H1 (cell line): ENCODE measurements at regions not wholly inside any gene's neighbourhood (a gene's known extent, or its start where the extent isn't known, plus 50 kb on each side); places are given as distances from the start of the nearest gene placed in this dataset.

ENCODE experiments used
- CTCF ChIA-PET: fragments of 300-600 bp; sonication (Branson Sonifier 250); formaldehyde crosslinking; loops from one replicate; lab custom pipeline; 2021; ENCODE audit not compliant: partially characterized antibody; lab: Charles Lee
- POLR2A ChIA-PET: fragments of 300-600 bp; sonication (Branson Sonifier 250); formaldehyde crosslinking; loops from one replicate; lab custom pipeline; 2021; ENCODE audit warnings: inconsistent platforms; ENCODE audit not compliant: partially characterized antibody; lab: Charles Lee
- DNase-seq, 2 experiments: peaks; one replicate each; pipeline versions ENCODE4 v3.0.0 to v3.0.0-alpha.2; 2010 to 2022; ENCODE audit warnings: low spot score in 2 of 2, low read depth in 1 of 2, mixed read lengths in 1 of 2
- FAIRE-seq: peaks from 2 replicates; lab custom pipeline; 2011; peaks lifted over from hg19 to GRCh38; lab: Jason Lieb, UNC
- H2AFZ ChIP-seq: 2 replicates; pipeline ENCODE4 v1.8.1; 2012; ENCODE audit warnings: low read length, inconsistent platforms
- H2AK5ac ChIP-seq: 2 replicates; pipeline ENCODE4 v1.6.1; 2013; ENCODE audit warnings: low read depth, low read length
- H2BK120ac ChIP-seq: replicated peaks from 2 replicates; pipeline ENCODE3; 2013; ENCODE audit warnings: low read depth, low read length, inconsistent platforms
- H2BK12ac ChIP-seq: 2 replicates; pipeline ENCODE4 v1.6.1; 2013; ENCODE audit warnings: low read depth, low read length
- H2BK15ac ChIP-seq: 2 replicates; pipeline ENCODE4 v1.6.1; 2013; ENCODE audit warnings: low read length
- H2BK20ac ChIP-seq: 2 replicates; pipeline ENCODE4 v1.6.1; 2013; ENCODE audit warnings: low read length
- H2BK5ac ChIP-seq: 2 replicates; pipeline ENCODE4 v1.6.1; 2013; ENCODE audit warnings: low read depth, low read length
- H3K14ac ChIP-seq: 2 replicates; pipeline ENCODE4 v1.6.1; 2013; ENCODE audit warnings: inconsistent platforms; ENCODE audit not compliant: insufficient read length
- H3K18ac ChIP-seq: 2 replicates; pipeline ENCODE4 v1.6.1; 2013; ENCODE audit warnings: low read length; ENCODE audit errors: extremely low read depth
- H3K23ac ChIP-seq: 2 replicates; pipeline ENCODE4 v1.6.1; 2013; ENCODE audit warnings: inconsistent platforms; ENCODE audit not compliant: insufficient read length
- H3K23me2 ChIP-seq: 2 replicates; pipeline ENCODE4 v1.6.1; 2013; ENCODE audit warnings: low read depth, low read length
- H3K27ac ChIP-seq: 2 replicates; pipeline ENCODE4 v1.6.1; 2011; ENCODE audit warnings: low read depth, low read length, inconsistent platforms
- H3K27me3 ChIP-seq, 4 experiments: replicated peaks in 1 of 4; 1 replicate in 1 of 4; 2 replicates in 3 of 4; pipeline versions ENCODE4 v1.6.1 to v1.8.1; 2011 to 2013; ENCODE audit warnings: low read length in 3 of 4, mild to moderate bottlenecking in 3 of 4, inconsistent platforms in 2 of 4, mixed read lengths in 2 of 4, moderate library complexity in 1 of 4; ENCODE audit not compliant: control insufficient read depth in 3 of 4, insufficient read depth in 3 of 4; ENCODE audit errors: extremely low read depth in 1 of 4
- H3K36me3 ChIP-seq, 4 experiments: 2 replicates each; pipeline versions ENCODE4 v1.6.1 to v1.8.1; 2011 to 2013; ENCODE audit warnings: mild to moderate bottlenecking in 4 of 4, low read length in 3 of 4, moderate library complexity in 2 of 4, control low read depth in 1 of 4, inconsistent platforms in 1 of 4; ENCODE audit not compliant: insufficient read depth in 4 of 4, control insufficient read depth in 2 of 4
- H3K4ac ChIP-seq: replicated peaks from 2 replicates; pipeline ENCODE3; 2013; ENCODE audit warnings: low read length, low read depth, mixed read lengths, inconsistent platforms; ENCODE audit not compliant: insufficient read length
- H3K4me1 ChIP-seq, 4 experiments: replicated peaks in 1 of 4; 1 replicate in 1 of 4; 2 replicates in 3 of 4; pipeline versions ENCODE4 v1.6.1 to v1.8.1; 2011 to 2013; ENCODE audit warnings: low read length in 3 of 4, inconsistent platforms in 2 of 4, mixed read lengths in 1 of 4; ENCODE audit not compliant: insufficient read depth in 4 of 4, control insufficient read depth in 3 of 4
- H3K4me2 ChIP-seq, 2 experiments: 2 replicates each; pipeline versions ENCODE4 v1.6.1 to v1.8.1; 2011 to 2013; ENCODE audit warnings: low read depth in 2 of 2, low read length in 2 of 2, control low read depth in 1 of 2, inconsistent platforms in 1 of 2, mild to moderate bottlenecking in 1 of 2; ENCODE audit not compliant: insufficient read depth in 1 of 2
- H3K4me3 ChIP-seq, 4 experiments: fragments of 200-600, 300-600 bp in 1 of 4; sonication (generic), shearing (Covaris generic), sonication (Bioruptor Twin) in 1 of 4; 2 replicates each; pipeline versions ENCODE4 v1.5.1 to v1.8.1; 2011 to 2016; ENCODE audit warnings: low read length in 4 of 4, low read depth in 3 of 4, control low read depth in 2 of 4, inconsistent platforms in 2 of 4, mild to moderate bottlenecking in 2 of 4, mixed read lengths in 1 of 4, moderate library complexity in 1 of 4; ENCODE audit not compliant: insufficient read depth in 2 of 4; ENCODE audit errors: extremely low read depth in 1 of 4
- H3K56ac ChIP-seq: replicated peaks from 2 replicates; pipeline ENCODE3; 2013; ENCODE audit warnings: low read depth, mild to moderate bottlenecking, mixed read lengths, low read length, inconsistent platforms; ENCODE audit not compliant: insufficient read length
- H3K79me1 ChIP-seq: 2 replicates; pipeline ENCODE4 v1.6.1; 2013; ENCODE audit warnings: low read depth, low read length, control low read depth
- H3K79me2 ChIP-seq, 2 experiments: 2 replicates each; pipeline versions ENCODE4 v1.6.1 to v1.8.1; 2012 to 2013; ENCODE audit warnings: low read length in 2 of 2, mild to moderate bottlenecking in 2 of 2, inconsistent platforms in 1 of 2; ENCODE audit not compliant: insufficient read depth in 2 of 2, control insufficient read depth in 1 of 2
- H3K9ac ChIP-seq, 4 experiments: replicated peaks in 1 of 4; 1 replicate in 1 of 4; 2 replicates in 3 of 4; pipeline versions ENCODE4 v1.6.1 to v1.8.1; 2011 to 2013; ENCODE audit warnings: low read depth in 3 of 4, low read length in 3 of 4, control low read depth in 2 of 4, mild to moderate bottlenecking in 2 of 4, moderate library complexity in 2 of 4, inconsistent platforms in 1 of 4; ENCODE audit errors: extremely low read depth in 1 of 4
- H3K9me3 ChIP-seq, 2 experiments: 2 replicates each; pipeline versions ENCODE4 v1.6.1 to v1.8.1; 2012 to 2013; ENCODE audit warnings: mild to moderate bottlenecking in 2 of 2, moderate library complexity in 2 of 2, control low read depth in 1 of 2, inconsistent platforms in 1 of 2, low read depth in 1 of 2, low read length in 1 of 2, mixed read lengths in 1 of 2; ENCODE audit not compliant: insufficient read depth in 2 of 2
- H4K20me1 ChIP-seq, 2 experiments: replicated peaks in 1 of 2; 2 replicates each; pipeline versions ENCODE3 to v1.8.1; 2011 to 2013; ENCODE audit warnings: inconsistent platforms in 2 of 2, low read length in 2 of 2, mild to moderate bottlenecking in 1 of 2; ENCODE audit not compliant: insufficient read depth in 2 of 2, control insufficient read depth in 1 of 2
- H4K5ac ChIP-seq: 2 replicates; pipeline ENCODE4 v1.6.1; 2013; ENCODE audit warnings: low read length, low read depth, mixed read lengths, inconsistent platforms; ENCODE audit not compliant: insufficient read length
- H4K8ac ChIP-seq: 2 replicates; pipeline ENCODE4 v1.8.0; 2013; ENCODE audit warnings: mild to moderate bottlenecking, moderate library complexity, low read length, inconsistent platforms; ENCODE audit not compliant: insufficient read depth; ENCODE audit errors: extremely low read depth
- H4K91ac ChIP-seq: replicated peaks from 2 replicates; pipeline ENCODE3; 2013; ENCODE audit warnings: low read length, mixed read lengths, inconsistent platforms; ENCODE audit not compliant: insufficient read length
- BACH1 ChIP-seq: IDR thresholded peaks from 2 replicates; pipeline ENCODE4 v1.6.1; 2012; ENCODE audit warnings: low read length, improper control_type of control experiment
- WGBS, 2 experiments: shearing (Covaris generic) in 1 of 2; methylation state at CpG; one replicate each; pipeline versions ENCODE4 v1.1.6 to v1.1.7; 2013 to 2015; ENCODE audit warnings: low lambda C conversion rate in 2 of 2, mixed read lengths in 2 of 2, inconsistent platforms in 1 of 2, low coverage in 1 of 2, missing lambda C conversion rate in 1 of 2; ENCODE audit not compliant: insufficient replicate concordance in 2 of 2, insufficient coverage in 1 of 2, insufficient read length in 1 of 2; ENCODE audit errors: extremely low coverage in 1 of 2, missing lambda C conversion rate in 1 of 2; 5-methylcytosine and 5-hydroxymethylcytosine counted together

DNA sequence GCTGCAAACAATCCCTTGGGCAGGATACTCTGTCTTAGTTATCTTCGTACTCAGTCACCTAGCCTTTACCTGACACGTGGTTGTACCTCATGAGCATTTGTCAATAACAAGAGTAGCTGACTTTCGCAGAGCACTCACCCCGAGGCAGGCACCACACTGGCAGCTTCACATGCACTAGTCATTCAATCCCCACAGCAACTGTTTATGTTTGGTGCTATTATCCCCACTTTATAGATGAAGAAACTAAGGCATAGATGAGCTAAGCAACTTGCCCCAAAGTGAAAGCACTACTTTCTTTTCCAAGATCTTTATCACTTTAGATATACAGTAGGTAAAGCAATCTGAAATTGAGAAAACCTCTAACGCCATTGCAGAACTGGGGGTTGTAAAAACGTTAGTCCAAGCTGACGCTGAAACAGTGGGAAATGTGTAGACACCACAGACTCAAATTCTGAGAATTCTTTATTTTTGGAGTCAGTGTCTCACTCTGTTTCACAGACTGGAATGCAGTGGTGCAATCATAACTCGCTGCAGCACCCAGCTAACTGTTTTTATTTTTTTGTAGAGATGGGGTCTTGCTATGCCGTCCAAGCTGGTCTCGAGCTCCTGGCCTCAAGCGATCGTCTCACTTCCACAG is 446.0 kb downstream of the FOXO1 start:
- Histone ChIP-seq H3K9ac (no peak overlapping the region), H3K18ac (no peak overlapping the region), H2BK20ac (no peak overlapping the region), H2AK5ac (no peak overlapping the region), H2AFZ (no peak overlapping the region), H3K4ac (no peak overlapping the region), H3K23me2 (peaks cover 4% of the 10 kb centered on the region; the same call in 1 of the 2 replicates), H3K4me1 (peaks cover 0 to 3% (median 0%) of the 10 kb centered on the region in 4 experiments; a peak in 2 of 7 replicates), H3K4me3 (no peak overlapping the region), H4K20me1 (no peaks in the 10 kb centered on the region), H2BK12ac (no peak overlapping the region), H3K23ac (no peak overlapping the region), H2BK15ac (no peak overlapping the region), H3K27me3 (no peaks in the 10 kb centered on the region), H3K79me2 (no peaks in the 10 kb centered on the region), H3K9me3 (no peaks in the 10 kb centered on the region), H3K79me1 (no peaks in the 10 kb centered on the region), H2BK5ac (no peak overlapping the region), H3K4me2 (no peak overlapping the region), H3K27ac (no peak overlapping the region), H3K36me3 (no peaks in the 10 kb centered on the region), H4K8ac (no peak overlapping the region; the same call in 1 of the 2 replicates), H3K14ac (no peak overlapping the region), H2BK120ac (no peak overlapping the region), H3K56ac (no peak overlapping the region), H4K91ac (no peak overlapping the region), H4K5ac (no peak overlapping the region)
- TF ChIP-seq BACH1, result no peak
- DNase-seq, result no peak
- CTCF ChIA-PET, result interaction anchor here (1.4 kb wide), 1 partner anchor 12 kb away, joined by 3 read pairs; no protein-coding TSS in a partner anchor
- WGBS, 2 experiments, result 91% methylated on average over 12 of the region's 12 CpGs; no CpG with 5 or more reads in 1 of the 2 experiments
- POLR2A ChIA-PET, result no interaction called here
- FAIRE-seq, result no peak
